ENCODE measurements at regions not wholly inside any gene's neighbourhood (a gene's known extent, or its start where the extent isn't known, plus 50 kb on each side); places are given as distances from the start of the nearest gene placed in this dataset.

DNA sequence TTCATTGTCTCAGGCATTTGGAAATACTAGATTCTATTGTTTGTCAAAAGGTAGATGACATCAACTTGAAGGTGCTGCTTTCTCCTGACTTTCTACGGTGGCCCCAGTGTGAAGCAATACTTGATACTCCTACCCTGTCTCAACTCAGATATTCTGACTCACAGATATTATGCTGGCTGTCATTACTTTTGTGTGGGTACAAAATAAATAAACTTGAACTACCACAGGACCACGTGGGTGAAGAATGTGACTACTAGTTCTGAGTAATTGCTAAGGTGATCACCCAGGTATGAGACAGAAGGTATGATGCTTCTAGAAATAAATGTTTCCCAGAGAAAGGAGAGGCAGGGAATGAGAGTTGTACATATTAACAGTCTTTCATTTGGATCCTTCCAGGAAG, 275.3 kb upstream of the SPOCK3 start:
- H3K4me3 ChIP-seq (ENCODE audit: insufficient read depth in 1 of 2, low read depth in 1 of 2, low read length in 2 of 2): no peak overlapping the region
- H3K79me1 ChIP-seq (replicated peaks; ENCODE audit: low read length, poor library complexity, severe bottlenecking): no peaks in the 10 kb centered on the region
- no peak overlapping the region for H2BK12ac ChIP-seq (ENCODE audit: low read length in 2 of 2)
- no peak overlapping the region for H3K9ac ChIP-seq (ENCODE audit: low read length)
- no peaks in the 10 kb centered on the region for H3K4me1 ChIP-seq (ENCODE audit: control insufficient read depth, insufficient read depth, low read depth, low read length)
- H2AFZ ChIP-seq (ENCODE audit: low read depth, low read length): no peak overlapping the region
- H3K4me2 ChIP-seq (ENCODE audit: low read length, poor library complexity, severe bottlenecking): no peak overlapping the region
- no peak overlapping the region for H2AK5ac ChIP-seq (ENCODE audit: low read length, severe bottlenecking)
- H3K4ac ChIP-seq (ENCODE audit: low read depth in 1 of 2, low read length in 2 of 2): no peak overlapping the region
- peaks cover 24% of the 10 kb centered on the region for H3K9me3 ChIP-seq (ENCODE audit: control insufficient read depth, low read length)
- no peak overlapping the region for H3K27ac ChIP-seq (ENCODE audit: low read length, poor library complexity, severe bottlenecking)
- H2BK120ac ChIP-seq (ENCODE audit: low read depth, low read length): no peak overlapping the region
- no peak overlapping the region for H3K18ac ChIP-seq (ENCODE audit: low read depth in 1 of 2, low read length in 2 of 2)
- 65% methylated on average over 2 of the region's 2 CpGs for WGBS
- no peak overlapping the region for H3K23ac ChIP-seq (ENCODE audit: low read length in 2 of 2)
- H3K14ac ChIP-seq (ENCODE audit: low read length in 2 of 2): no peak overlapping the region
- no peaks in the 10 kb centered on the region for H3K36me3 ChIP-seq (ENCODE audit: control insufficient read depth in 1 of 2, insufficient read depth in 2 of 2, low read depth in 1 of 2, low read length in 2 of 2)
- H2BK5ac ChIP-seq (ENCODE audit: low read depth, low read length, poor library complexity, severe bottlenecking): no peak overlapping the region
- no peak overlapping the region for H4K91ac ChIP-seq (ENCODE audit: low read length)
- H4K8ac ChIP-seq (ENCODE audit: low read length): no peak overlapping the region
- H2BK15ac ChIP-seq (ENCODE audit: low read depth, poor library complexity, severe bottlenecking): no peak overlapping the region
- no peak for DNase-seq
- H3K27me3 ChIP-seq (ENCODE audit: control insufficient read depth in 1 of 2, insufficient read depth in 1 of 2, low read length in 2 of 2): no peaks in the 10 kb centered on the region

DNA sequence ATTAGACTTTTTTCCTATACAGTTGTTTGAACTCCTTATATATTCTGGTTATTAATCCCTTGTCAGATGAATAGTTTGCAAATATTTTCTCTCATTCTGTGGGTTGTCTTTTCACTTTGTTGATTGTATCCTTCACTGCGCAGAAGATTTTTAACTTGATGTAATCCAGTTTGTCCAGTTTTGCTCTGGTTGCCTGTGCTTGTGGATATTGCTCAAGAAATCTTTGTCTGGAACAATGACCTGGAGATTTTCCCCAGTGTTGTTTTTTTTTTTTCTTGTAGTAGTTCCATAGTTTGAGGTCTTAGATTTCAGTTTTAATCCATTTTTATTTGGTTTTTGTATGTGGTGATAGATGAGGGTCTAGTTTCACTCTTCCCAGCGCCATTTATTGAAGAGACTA, 289.8 kb upstream of the SPOCK3 start:
- H3K4me1 ChIP-seq (ENCODE audit: control insufficient read depth, insufficient read depth, low read depth, low read length): no peaks in the 10 kb centered on the region
- no peak overlapping the region for H3K18ac ChIP-seq (ENCODE audit: low read depth in 1 of 2, low read length in 2 of 2)
- H3K14ac ChIP-seq (ENCODE audit: low read length in 2 of 2): no peak overlapping the region
- no peak overlapping the region for H3K4me3 ChIP-seq (ENCODE audit: insufficient read depth in 1 of 2, low read depth in 1 of 2, low read length in 2 of 2)
- H3K4ac ChIP-seq (ENCODE audit: low read depth in 1 of 2, low read length in 2 of 2): no peak overlapping the region
- H3K9me3 ChIP-seq (ENCODE audit: control insufficient read depth, low read length): peaks cover 5% of the 10 kb centered on the region
- no peak overlapping the region for H2AFZ ChIP-seq (ENCODE audit: low read depth, low read length)
- no peak overlapping the region for H2BK15ac ChIP-seq (ENCODE audit: low read depth, poor library complexity, severe bottlenecking)
- H3K36me3 ChIP-seq (ENCODE audit: control insufficient read depth in 1 of 2, insufficient read depth in 2 of 2, low read depth in 1 of 2, low read length in 2 of 2): no peaks in the 10 kb centered on the region
- no peak overlapping the region for H2AK5ac ChIP-seq (ENCODE audit: low read length, severe bottlenecking)
- H3K79me1 ChIP-seq (replicated peaks; ENCODE audit: low read length, poor library complexity, severe bottlenecking): no peaks in the 10 kb centered on the region
- no peak overlapping the region for H3K4me2 ChIP-seq (ENCODE audit: low read length, poor library complexity, severe bottlenecking)
- H3K27ac ChIP-seq (ENCODE audit: low read length, poor library complexity, severe bottlenecking): no peak overlapping the region
- WGBS: 88% methylated on average over 2 of the region's 2 CpGs
- H3K9ac ChIP-seq (ENCODE audit: low read length): no peak overlapping the region
- DNase-seq: no peak
- H3K27me3 ChIP-seq (ENCODE audit: control insufficient read depth in 1 of 2, insufficient read depth in 1 of 2, low read length in 2 of 2): no peaks in the 10 kb centered on the region
- no peak overlapping the region for H2BK120ac ChIP-seq (ENCODE audit: low read depth, low read length)
- H2BK12ac ChIP-seq (ENCODE audit: low read length in 2 of 2): no peak overlapping the region
- no peak overlapping the region for H2BK5ac ChIP-seq (ENCODE audit: low read depth, low read length, poor library complexity, severe bottlenecking)
- H3K23ac ChIP-seq (ENCODE audit: low read length in 2 of 2): no peak overlapping the region
- no peak overlapping the region for H4K91ac ChIP-seq (ENCODE audit: low read length)
- H4K8ac ChIP-seq (ENCODE audit: low read length): no peak overlapping the region

DNA sequence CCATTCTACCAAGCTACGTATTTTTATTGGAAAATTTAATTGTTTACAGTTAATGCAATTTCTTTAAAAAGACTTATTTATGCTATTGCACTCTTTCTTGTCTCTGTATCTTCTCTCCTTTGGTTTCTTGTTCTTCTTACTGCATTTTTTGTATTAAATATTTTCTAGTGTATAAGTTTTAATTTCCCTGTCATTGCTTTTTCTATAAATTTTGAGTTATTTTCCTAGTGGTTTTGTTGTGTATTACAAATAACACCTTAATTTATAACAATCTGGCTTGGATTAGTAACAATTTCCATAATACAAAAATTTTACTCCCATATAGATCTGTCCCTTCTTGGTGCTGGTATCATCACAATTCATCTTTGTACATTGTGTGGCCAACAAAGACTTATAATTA, 303.5 kb upstream of the SPOCK3 start:
- Histone ChIP-seq H3K9me3 (ENCODE audit: control insufficient read depth, low read length) (peaks cover 18% of the 10 kb centered on the region), H3K14ac (ENCODE audit: low read length in 2 of 2) (no peak overlapping the region), H3K4me2 (ENCODE audit: low read length, poor library complexity, severe bottlenecking) (no peak overlapping the region), H4K8ac (ENCODE audit: low read length) (no peak overlapping the region), H2BK12ac (ENCODE audit: low read length in 2 of 2) (no peak overlapping the region), H2BK120ac (ENCODE audit: low read depth, low read length) (no peak overlapping the region), H2BK15ac (ENCODE audit: low read depth, poor library complexity, severe bottlenecking) (no peak overlapping the region), H3K4ac (ENCODE audit: low read depth in 1 of 2, low read length in 2 of 2) (no peak overlapping the region), H2AK5ac (ENCODE audit: low read length, severe bottlenecking) (no peak overlapping the region), H3K9ac (ENCODE audit: low read length) (no peak overlapping the region), H3K23ac (ENCODE audit: low read length in 2 of 2) (no peak overlapping the region), H3K79me1 (replicated peaks; ENCODE audit: low read length, poor library complexity, severe bottlenecking) (no peaks in the 10 kb centered on the region), H3K4me3 (ENCODE audit: insufficient read depth in 1 of 2, low read depth in 1 of 2, low read length in 2 of 2) (no peak overlapping the region), H2AFZ (ENCODE audit: low read depth, low read length) (no peak overlapping the region), H2BK5ac (ENCODE audit: low read depth, low read length, poor library complexity, severe bottlenecking) (no peak overlapping the region), H3K27ac (ENCODE audit: low read length, poor library complexity, severe bottlenecking) (no peak overlapping the region), H3K4me1 (ENCODE audit: control insufficient read depth, insufficient read depth, low read depth, low read length) (no peaks in the 10 kb centered on the region), H3K27me3 (ENCODE audit: control insufficient read depth in 1 of 2, insufficient read depth in 1 of 2, low read length in 2 of 2) (no peaks in the 10 kb centered on the region), H4K91ac (ENCODE audit: low read length) (no peak overlapping the region), H3K36me3 (ENCODE audit: control insufficient read depth in 1 of 2, insufficient read depth in 2 of 2, low read depth in 1 of 2, low read length in 2 of 2) (no peaks in the 10 kb centered on the region), H3K18ac (ENCODE audit: low read depth in 1 of 2, low read length in 2 of 2) (no peak overlapping the region)
- DNase-seq: no peak
- WGBS: no CpG with 5 or more reads among the region's 1 CpG

DNA sequence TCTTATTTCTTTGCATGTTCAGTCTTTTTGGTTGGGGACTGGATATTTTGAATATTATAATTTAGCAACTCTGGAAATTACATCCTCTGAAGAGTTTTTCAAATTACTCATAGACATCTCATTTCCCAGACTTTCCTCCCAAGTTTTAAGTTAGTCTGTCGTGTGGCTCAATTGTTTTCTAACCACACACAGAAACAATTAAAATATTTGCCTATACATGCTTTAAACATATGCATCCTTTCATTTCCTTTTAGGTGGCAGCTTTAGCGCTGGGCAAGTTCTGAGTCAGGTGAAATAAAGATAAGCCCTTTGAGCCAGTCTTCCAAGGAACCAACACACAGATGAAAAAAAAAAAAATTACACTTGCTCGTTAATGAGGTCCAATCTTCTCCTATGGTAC, 307.0 kb upstream of the SPOCK3 start:
- H3K9me3 ChIP-seq (ENCODE audit: control insufficient read depth, low read length): peaks cover 9% of the 10 kb centered on the region
- H3K79me1 ChIP-seq (replicated peaks; ENCODE audit: low read length, poor library complexity, severe bottlenecking): no peaks in the 10 kb centered on the region
- H2BK5ac ChIP-seq (ENCODE audit: low read depth, low read length, poor library complexity, severe bottlenecking): no peak overlapping the region
- H3K4me2 ChIP-seq (ENCODE audit: low read length, poor library complexity, severe bottlenecking): no peak overlapping the region
- no peak overlapping the region for H2BK12ac ChIP-seq (ENCODE audit: low read length in 2 of 2)
- H2AFZ ChIP-seq (ENCODE audit: low read depth, low read length): no peak overlapping the region
- H3K23ac ChIP-seq (ENCODE audit: low read length in 2 of 2): no peak overlapping the region
- no peak overlapping the region for H3K14ac ChIP-seq (ENCODE audit: low read length in 2 of 2)
- H3K9ac ChIP-seq (ENCODE audit: low read length): no peak overlapping the region
- H3K4ac ChIP-seq (ENCODE audit: low read depth in 1 of 2, low read length in 2 of 2): no peak overlapping the region
- no peak overlapping the region for H2AK5ac ChIP-seq (ENCODE audit: low read length, severe bottlenecking)
- no peak overlapping the region for H4K91ac ChIP-seq (ENCODE audit: low read length)
- H3K18ac ChIP-seq (ENCODE audit: low read depth in 1 of 2, low read length in 2 of 2): no peak overlapping the region
- no peak for DNase-seq
- H3K36me3 ChIP-seq (ENCODE audit: control insufficient read depth in 1 of 2, insufficient read depth in 2 of 2, low read depth in 1 of 2, low read length in 2 of 2): no peaks in the 10 kb centered on the region
- no peak overlapping the region for H3K4me3 ChIP-seq (ENCODE audit: insufficient read depth in 1 of 2, low read depth in 1 of 2, low read length in 2 of 2)
- no peaks in the 10 kb centered on the region for H3K27me3 ChIP-seq (ENCODE audit: control insufficient read depth in 1 of 2, insufficient read depth in 1 of 2, low read length in 2 of 2)
- H3K27ac ChIP-seq (ENCODE audit: low read length, poor library complexity, severe bottlenecking): no peak overlapping the region
- H4K8ac ChIP-seq (ENCODE audit: low read length): no peak overlapping the region
- WGBS: 77% methylated on average over 2 of the region's 3 CpGs
- no peak overlapping the region for H2BK15ac ChIP-seq (ENCODE audit: low read depth, poor library complexity, severe bottlenecking)
- H2BK120ac ChIP-seq (ENCODE audit: low read depth, low read length): no peak overlapping the region
- H3K4me1 ChIP-seq (ENCODE audit: control insufficient read depth, insufficient read depth, low read depth, low read length): no peaks in the 10 kb centered on the region
